ENCODE measurements at regions not wholly inside any gene's neighbourhood (a gene's known extent, or its start where the extent isn't known, plus 50 kb on each side); places are given as distances from the start of the nearest gene placed in this dataset.

DNA sequence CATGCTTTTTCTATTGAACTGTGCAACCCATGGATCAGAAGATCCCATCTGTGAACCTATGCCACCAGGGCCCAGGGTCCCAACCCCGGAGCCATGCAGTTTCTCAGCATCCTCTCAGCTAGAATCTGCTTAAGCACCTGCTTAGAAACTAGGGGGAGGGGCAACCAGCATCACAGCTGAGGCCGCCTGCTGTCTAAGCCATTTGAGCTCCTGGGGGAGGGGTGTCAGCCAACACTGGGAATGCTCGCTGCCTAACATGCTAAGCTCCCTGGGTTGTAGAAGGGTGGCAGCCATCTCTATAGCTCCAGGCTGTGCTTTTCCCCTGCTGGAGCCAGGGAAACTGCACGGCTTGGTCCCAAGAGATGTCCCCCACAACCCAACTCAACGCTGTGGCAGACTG lies 322.8 kb downstream of the EDEM1 start:
- no peak for FAIRE-seq
- H4K20me1 ChIP-seq (ENCODE audit: insufficient read depth, low read length): no peaks in the 10 kb centered on the region
- no peak overlapping the region for H3K27ac ChIP-seq (ENCODE audit: extremely low read length, insufficient read depth, low read length)
- no peak for TF ChIP-seq ZNF616 (CRISPR knock-in tag; IDR thresholded peaks at IDR 0.05; ENCODE audit: low read depth)
- TF ChIP-seq ELF4 (CRISPR knock-in tag; IDR thresholded peaks at IDR 0.05; ENCODE audit: borderline replicate concordance): no peak
- TF ChIP-seq U2AF2 (IDR thresholded peaks at IDR 0.05; ENCODE audit: low read depth, low read length): no peak
- no peak for TF ChIP-seq ZBTB3 (CRISPR knock-in tag; IDR thresholded peaks at IDR 0.05; ENCODE audit: borderline replicate concordance, low read depth)
- no peak for TF ChIP-seq ZNF879 (CRISPR knock-in tag; IDR thresholded peaks at IDR 0.05)
- no peak for TF ChIP-seq BCL6 (CRISPR knock-in tag; IDR thresholded peaks at IDR 0.05)
- no peak for TF ChIP-seq IRF2 (CRISPR knock-in tag; IDR thresholded peaks at IDR 0.05)
- no peak for TF ChIP-seq HOXA5 (CRISPR knock-in tag; IDR thresholded peaks at IDR 0.05)
- TF ChIP-seq ZBTB7A (CRISPR knock-in tag; IDR thresholded peaks at IDR 0.05): no peak
- TF ChIP-seq, protein P1, sequence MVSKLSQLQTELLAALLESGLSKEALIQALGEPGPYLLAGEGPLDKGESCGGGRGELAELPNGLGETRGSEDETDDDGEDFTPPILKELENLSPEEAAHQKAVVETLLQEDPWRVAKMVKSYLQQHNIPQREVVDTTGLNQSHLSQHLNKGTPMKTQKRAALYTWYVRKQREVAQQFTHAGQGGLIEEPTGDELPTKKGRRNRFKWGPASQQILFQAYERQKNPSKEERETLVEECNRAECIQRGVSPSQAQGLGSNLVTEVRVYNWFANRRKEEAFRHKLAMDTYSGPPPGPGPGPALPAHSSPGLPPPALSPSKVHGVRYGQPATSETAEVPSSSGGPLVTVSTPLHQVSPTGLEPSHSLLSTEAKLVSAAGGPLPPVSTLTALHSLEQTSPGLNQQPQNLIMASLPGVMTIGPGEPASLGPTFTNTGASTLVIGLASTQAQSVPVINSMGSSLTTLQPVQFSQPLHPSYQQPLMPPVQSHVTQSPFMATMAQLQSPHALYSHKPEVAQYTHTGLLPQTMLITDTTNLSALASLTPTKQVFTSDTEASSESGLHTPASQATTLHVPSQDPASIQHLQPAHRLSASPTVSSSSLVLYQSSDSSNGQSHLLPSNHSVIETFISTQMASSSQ (IDR thresholded peaks at IDR 0.05; ENCODE audit: low read depth): no peak
- TF ChIP-seq, protein P1 (CRISPR knock-in tag; IDR thresholded peaks at IDR 0.05; ENCODE audit: borderline replicate concordance): no peak
- TF ChIP-seq, protein P2, sequence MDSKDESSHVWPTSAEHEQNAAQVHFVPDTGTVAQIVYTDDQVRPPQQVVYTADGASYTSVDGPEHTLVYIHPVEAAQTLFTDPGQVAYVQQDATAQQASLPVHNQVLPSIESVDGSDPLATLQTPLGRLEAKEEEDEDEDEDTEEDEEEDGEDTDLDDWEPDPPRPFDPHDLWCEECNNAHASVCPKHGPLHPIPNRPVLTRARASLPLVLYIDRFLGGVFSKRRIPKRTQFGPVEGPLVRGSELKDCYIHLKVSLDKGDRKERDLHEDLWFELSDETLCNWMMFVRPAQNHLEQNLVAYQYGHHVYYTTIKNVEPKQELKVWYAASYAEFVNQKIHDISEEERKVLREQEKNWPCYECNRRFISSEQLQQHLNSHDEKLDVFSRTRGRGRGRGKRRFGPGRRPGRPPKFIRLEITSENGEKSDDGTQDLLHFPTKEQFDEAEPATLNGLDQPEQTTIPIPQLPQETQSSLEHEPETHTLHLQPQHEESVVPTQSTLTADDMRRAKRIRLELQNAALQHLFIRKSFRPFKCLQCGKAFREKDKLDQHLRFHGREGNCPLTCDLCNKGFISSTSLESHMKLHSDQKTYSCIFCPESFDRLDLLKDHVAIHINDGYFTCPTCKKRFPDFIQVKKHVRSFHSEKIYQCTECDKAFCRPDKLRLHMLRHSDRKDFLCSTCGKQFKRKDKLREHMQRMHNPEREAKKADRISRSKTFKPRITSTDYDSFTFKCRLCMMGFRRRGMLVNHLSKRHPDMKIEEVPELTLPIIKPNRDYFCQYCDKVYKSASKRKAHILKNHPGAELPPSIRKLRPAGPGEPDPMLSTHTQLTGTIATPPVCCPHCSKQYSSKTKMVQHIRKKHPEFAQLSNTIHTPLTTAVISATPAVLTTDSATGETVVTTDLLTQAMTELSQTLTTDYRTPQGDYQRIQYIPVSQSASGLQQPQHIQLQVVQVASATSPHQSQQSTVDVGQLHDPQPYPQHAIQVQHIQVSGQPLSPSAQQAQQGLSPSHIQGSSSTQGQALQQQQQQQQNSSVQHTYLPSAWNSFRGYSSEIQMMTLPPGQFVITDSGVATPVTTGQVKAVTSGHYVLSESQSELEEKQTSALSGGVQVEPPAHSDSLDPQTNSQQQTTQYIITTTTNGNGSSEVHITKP (CRISPR knock-in tag; IDR thresholded peaks at IDR 0.05; ENCODE audit: low read depth): no peak
- no peak for TF ChIP-seq SETDB1 (CRISPR knock-in tag; IDR thresholded peaks at IDR 0.05; ENCODE audit: borderline replicate concordance)
- TF ChIP-seq SMAD1 (CRISPR knock-in tag; IDR thresholded peaks at IDR 0.05; ENCODE audit: borderline replicate concordance, low read depth): no peak
- BruUV-seq (replicated peaks): no TSS peak
- H3K4me2 ChIP-seq (ENCODE audit: low read depth, low read length): no peak overlapping the region
- no peak overlapping the region for H3K4me3 ChIP-seq (replicated peaks in 1 of 3; ENCODE audit: insufficient read depth in 1 of 3, low read depth in 2 of 3, low read length in 3 of 3)
- in situ Hi-C loops (cut with HindIII; ENCODE audit: extremely low pct_ligation_motif_present, low pct_unique_long_range_greater_than_20kb): no loop called here
- ChIA-PET CTCF (ENCODE audit: low intra/inter-chr PET ratio, low total read pairs) (no interaction called here), POLR2A (no interaction called here)
- DNase-seq (ENCODE audit: low spot score): no peak
- H3K27me3 ChIP-seq (ENCODE audit: control insufficient read depth in 1 of 2, insufficient read depth in 2 of 2, low read length in 2 of 2): no peaks in the 10 kb centered on the region
- H3K9me3 ChIP-seq (ENCODE audit: low read length): peaks cover 26% of the 10 kb centered on the region
- intact Hi-C loops (cut with micrococcal nuclease; ENCODE audit: unreplicated experiment): no loop called here
- WGBS (ENCODE audit: low lambda C conversion rate): no CpG with 5 or more reads among the region's 5 CpGs
- H3K4me1 ChIP-seq (ENCODE audit: insufficient read depth, low read length): no peaks in the 10 kb centered on the region
- no peaks in the 10 kb centered on the region for H3K36me3 ChIP-seq (replicated peaks in 1 of 2; ENCODE audit: control insufficient read depth in 1 of 2, insufficient read depth in 2 of 2, low read length in 2 of 2)
- H2AFZ ChIP-seq (ENCODE audit: low read length): no peak overlapping the region
- H3K9ac ChIP-seq (ENCODE audit: insufficient read depth, low read depth, low read length): no peak overlapping the region
- H3K79me2 ChIP-seq (ENCODE audit: insufficient read depth, low read length): no peaks in the 10 kb centered on the region
- ATAC-seq: no peak
